ENCODE measurements at regions not wholly inside any gene's neighbourhood (a gene's known extent, or its start where the extent isn't known, plus 50 kb on each side); places are given as distances from the start of the nearest gene placed in this dataset.

GRCh38 chr7:80403686-80404241 lies 108.1 kb downstream of the GNAT3 start:
- DNase-seq (ENCODE audit: low read depth): no peak

- DNase-seq (ENCODE audit: low read depth): no peak
Measured at GRCh38 chr7:80401708-80402107, 110.2 kb downstream of the GNAT3 start.

- DNase-seq (ENCODE audit: low read depth): no peak
Measured at GRCh38 chr7:80393786-80394185, 118.1 kb downstream of the GNAT3 start.

DNA sequence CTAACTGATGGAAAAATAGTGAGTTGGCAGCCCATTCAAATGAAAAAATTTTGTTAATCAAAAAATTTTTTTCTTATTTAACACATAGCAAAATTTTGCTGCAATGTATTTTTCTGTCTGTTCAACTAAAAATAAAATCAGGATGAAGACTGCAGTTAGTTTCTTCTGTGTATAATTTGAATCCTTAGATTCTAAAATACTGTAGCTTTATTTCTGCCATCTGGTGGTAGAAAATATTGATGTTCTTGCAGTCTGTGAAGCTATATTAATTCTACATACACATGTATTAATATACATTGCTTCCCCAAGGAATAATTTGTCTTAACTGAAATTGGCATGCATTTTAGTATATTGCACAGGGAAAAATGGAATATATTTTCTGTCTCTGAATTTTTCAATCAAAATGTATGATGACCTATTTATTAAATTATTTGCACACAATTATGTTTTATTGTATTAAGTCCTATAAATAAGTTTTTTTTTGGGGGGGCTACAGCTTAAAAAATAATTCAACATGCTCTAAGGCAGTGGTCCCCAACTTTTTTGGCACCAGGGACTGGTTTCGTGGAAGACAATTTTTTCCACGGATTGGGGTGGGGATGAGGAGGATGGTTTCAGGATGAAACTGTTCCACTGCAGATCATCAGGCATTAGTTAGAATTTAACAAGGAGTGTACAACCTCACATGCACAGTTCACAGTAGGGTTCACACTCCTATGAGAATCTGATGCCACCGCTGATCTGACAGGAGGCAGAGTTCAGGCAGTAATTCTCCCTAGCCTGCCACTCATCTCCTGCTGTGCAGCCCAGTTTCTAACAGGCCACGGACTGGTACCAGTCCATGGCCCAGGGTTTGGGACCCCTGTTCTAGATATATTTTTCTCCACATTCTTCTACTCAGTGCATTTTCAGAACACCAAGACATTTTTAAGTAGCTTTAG lies 119.4 kb downstream of the GNAT3 start:
- DNase-seq (ENCODE audit: low read depth): no peak

GRCh38 chr7:80387634-80388193 lies 124.2 kb downstream of the GNAT3 start:
- DNase-seq (ENCODE audit: low read depth): no peak

- DNase-seq (ENCODE audit: low read depth): no peak
Measured at GRCh38 chr7:80386686-80387085, 125.2 kb downstream of the GNAT3 start.

- DNase-seq (ENCODE audit: low read depth): no peak
Measured at GRCh38 chr7:80385508-80385907, 126.4 kb downstream of the GNAT3 start.

DNA sequence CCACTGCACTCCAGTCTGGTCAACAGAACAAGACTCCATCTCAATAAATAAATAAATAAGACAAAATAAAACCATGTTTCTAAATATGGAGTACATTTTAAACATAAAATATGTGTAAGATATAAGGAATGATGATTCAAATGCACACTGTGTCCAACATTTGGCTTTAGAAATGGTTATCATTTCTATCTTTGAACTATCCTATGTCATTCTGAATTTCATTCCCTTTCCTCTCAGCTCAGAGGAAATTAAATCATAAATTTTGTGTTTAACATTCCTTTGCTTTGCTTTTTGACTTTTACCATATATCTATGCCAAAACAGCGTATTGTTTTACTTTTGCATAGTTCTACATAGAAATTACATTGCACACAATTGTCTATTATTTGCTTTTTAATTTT lies 130.9 kb downstream of the GNAT3 start:
- no peak for DNase-seq (ENCODE audit: low read depth)

DNA sequence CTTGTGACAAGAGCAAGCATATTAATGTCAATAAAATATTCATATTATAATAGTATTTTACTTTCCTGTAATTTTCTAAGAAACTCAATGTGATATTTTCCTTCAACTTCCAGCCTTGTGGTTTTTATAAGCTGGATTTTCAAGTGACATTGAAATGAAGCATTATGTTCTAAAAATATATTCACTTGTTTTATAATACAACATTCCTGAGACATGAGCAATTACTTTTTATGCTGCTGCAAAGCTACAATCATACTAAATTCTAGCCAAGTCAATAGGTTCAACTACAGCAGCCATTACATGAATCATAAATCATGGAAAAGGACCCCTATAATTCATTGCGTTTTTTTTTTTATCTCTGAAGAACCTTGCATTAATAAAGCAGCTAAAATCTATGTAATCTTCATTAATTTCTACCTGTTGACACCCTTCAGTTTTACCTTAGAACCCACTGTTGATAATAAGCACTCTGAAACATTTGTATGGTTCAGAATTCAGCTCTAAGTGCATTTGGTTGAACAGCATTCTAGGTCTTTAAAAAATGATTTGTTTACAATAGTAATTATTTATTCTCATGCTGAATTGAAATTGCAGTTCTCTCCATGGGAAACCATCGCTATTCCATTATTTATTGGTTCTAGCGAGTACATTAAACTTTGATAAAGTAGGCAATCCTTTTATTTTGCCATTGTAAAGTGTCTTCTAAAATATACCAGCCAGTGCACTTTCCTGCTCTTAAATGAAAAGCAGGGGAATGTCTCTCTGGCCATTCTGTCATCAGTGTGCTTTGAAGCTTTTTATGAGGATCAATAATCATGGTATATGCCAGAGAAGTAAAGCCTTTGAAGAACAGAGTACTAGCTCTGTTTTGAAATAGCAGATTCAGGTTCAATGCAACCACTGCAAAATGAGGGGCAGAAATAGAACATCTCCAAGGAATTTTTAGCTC lies 132.6 kb downstream of the GNAT3 start:
- DNase-seq (ENCODE audit: low read depth): peak; percentile 35

DNA sequence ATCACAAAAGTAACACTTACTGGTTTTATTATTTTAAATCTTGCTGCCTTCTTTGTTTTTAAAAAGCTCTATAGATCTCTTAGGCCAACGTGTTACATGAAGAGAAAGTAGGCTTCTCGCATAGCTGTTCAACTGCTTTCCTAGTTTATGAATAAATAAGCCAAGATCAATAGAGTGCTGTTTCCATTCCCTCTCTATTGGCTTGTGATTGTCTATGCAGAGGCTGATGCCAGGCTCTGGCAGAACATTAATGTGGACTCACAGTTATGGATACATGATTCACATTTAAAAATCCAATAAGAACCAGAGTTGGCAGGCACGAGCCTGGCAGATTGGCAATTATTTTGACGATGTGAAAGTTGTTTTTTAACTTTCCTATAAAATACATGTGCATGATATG lies 137.5 kb downstream of the GNAT3 start:
- no peak for DNase-seq (ENCODE audit: low read depth)

GRCh38 chr7:80373429-80374032 lies 138.3 kb downstream of the GNAT3 start:
- no peak for DNase-seq (ENCODE audit: low read depth)

DNA sequence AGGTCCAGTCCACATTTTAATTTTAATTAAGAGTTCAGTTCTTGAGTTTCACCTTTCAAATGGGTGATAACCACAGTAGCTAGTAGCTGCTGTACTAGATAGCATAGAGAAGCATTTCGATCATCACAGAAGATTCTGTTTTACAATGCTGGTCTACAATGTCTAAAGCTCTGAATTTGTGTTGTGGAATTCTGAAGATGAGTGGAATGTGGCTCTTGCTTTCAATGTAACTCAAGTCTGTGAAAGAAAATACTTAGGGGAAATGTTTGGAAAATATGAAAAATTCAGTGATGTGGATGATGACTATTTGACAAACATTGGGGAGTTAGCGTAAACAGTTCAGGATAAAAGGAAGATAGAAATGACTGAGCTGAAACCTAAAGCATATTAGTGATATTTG lies 139.4 kb downstream of the GNAT3 start:
- no peak for DNase-seq (ENCODE audit: low read depth)

DNA sequence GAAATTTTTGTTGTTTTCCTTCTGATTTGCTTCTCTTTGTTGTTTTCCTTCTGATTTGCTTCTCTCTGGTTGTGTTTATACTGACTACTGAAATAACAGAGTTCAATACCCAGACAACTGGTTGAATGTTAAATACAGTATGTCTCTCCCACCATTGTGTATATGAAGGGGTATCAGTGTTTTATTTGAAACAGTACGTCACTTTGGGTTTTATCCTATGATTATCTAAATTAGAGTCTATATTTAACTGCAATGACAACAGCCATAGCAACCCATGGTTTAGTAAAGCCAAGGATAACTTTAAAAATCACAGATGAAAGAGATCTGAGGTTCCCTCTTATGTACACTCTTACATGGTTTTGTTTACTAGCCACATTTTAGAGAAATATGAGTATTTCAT lies 141.3 kb downstream of the GNAT3 start:
- DNase-seq (ENCODE audit: low read depth): no peak

GRCh38 chr7:80369321-80369720 lies 142.5 kb downstream of the GNAT3 start:
- no peak for DNase-seq (ENCODE audit: low read depth)

GRCh38 chr7:80362677-80363076 lies 149.2 kb downstream of the GNAT3 start:
- DNase-seq (ENCODE audit: low read depth): no peak

DNA sequence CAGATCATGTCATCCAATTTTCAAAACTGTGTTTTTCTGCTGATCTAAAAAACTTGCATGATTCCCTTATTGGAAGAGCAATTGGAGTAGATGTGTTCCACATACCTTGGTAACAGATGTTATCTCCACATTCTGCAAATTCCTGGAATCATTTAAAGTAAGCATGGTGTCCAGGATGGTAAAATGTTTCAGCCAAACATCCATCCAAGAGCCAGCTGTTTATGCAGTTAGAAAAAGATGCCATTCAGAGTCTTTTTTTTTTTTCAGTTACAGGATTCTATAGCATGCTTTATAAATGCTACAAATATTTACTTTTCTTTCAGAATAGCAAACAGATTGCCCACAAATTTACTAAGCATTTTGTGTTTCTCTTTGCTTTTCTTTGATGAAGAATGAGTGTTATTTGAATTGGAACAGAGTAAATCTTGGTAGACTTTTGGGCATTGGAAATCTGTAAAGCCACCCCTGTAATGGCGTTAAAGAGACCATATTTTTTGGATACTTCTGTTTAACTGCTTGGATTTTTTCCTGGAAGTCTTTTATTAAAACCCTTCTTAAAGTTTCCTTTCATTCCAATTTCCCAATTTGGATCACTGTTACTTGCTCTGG lies 149.8 kb downstream of the GNAT3 start:
- DNase-seq (ENCODE audit: low read depth): no peak

- DNase-seq (ENCODE audit: low read depth): no peak
Measured at GRCh38 chr7:80359476-80359875, 152.4 kb downstream of the GNAT3 start.

GRCh38 chr7:80359029-80359428 lies 152.8 kb downstream of the GNAT3 start:
- no peak for DNase-seq (ENCODE audit: low read depth)

DNA sequence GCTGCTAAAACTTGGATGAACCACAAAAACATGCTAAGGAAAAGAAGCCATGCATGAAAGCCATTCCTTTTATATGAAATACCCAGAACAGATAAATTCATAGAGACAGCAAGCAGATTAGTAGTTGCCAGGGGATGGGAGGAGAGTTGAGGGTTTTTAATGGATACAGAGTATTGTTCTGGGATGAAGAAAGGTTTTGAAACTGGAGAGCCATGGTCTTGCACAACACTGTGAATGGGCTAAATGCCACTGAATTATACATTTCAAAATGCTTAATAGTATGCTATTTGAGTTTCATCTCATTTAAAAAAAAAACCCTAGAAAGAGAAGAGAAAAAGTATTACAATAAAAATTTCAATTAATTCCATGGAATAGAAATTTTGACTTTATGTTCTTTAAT lies 154.3 kb downstream of the GNAT3 start:
- DNase-seq (ENCODE audit: low read depth): no peak

DNA sequence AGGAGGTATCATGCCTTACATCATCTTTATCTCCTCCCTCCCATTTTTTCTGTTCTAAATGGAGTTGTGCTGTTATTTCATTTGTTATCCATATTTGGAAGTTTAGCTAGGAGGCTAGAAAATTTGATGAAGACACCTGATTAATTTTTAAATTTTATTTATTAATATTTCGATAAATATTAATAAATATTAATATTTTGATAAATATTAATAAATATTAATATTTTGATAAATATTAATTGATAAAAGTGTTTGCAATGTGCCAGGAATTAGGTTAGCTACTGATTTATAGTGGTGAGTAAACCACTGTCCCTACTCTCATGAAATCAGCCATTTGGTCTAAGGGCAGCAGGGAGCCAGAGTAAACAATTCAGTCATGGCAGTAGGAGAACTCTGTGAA lies 161.4 kb downstream of the GNAT3 start:
- DNase-seq (ENCODE audit: low read depth): no peak

DNA sequence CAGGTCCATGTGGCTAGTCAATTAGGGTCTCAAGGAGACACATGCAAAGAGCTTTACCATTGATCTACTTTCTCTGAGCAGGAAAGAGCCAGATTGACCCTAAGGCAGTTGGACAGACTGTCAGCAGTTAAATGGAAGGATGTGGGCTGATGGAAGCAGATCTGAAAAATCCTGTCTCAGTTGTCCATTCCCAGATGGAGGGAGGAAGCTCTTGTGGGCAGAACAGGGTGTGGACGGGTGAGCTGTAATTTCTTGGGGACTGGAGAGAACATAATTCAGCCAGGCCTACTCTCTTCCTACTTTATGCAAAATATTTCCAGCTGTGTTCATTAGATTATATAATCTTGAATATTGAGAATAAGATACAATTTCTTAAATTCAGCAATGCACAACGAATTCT lies 163.6 kb downstream of the GNAT3 start:
- DNase-seq (ENCODE audit: low read depth): no peak
